Fibroblast of mammary gland (primary cell): ENCODE measurements at regions not wholly inside any gene's neighbourhood (a gene's known extent, or its start where the extent isn't known, plus 50 kb on each side); places are given as distances from the start of the nearest gene placed in this dataset.
"Not testable (repeated sequence)": the region's sequence is repeated elsewhere in the genome, so short reads cannot be mapped to it uniquely, and the experiment has no call there.

Experiments used
- DNase-seq: peaks from one replicate; pipeline ENCODE4 v3.0.0-alpha.2; 2010; ENCODE audit warnings: low read depth
- H3K4me3 ChIP-seq: 2 replicates; pipeline ENCODE4 v1.5.1; 2011; ENCODE audit warnings: low read depth, mild to moderate bottlenecking, low read length, moderate library complexity; ENCODE audit not compliant: control insufficient read depth
- CTCF ChIP-seq: conservative IDR thresholded peaks from 2 replicates; pipeline ENCODE4 v1.5.1; 2011; ENCODE audit warnings: low read depth, low read length, inconsistent platforms; ENCODE audit not compliant: control insufficient read depth, insufficient read depth

GRCh38 chr14:30355431-30355913 lies 203.5 kb upstream of the G2E3 start:
- no peak for TF ChIP-seq CTCF
- DNase-seq, result peak; percentile 4
- no peak overlapping the region for H3K4me3 ChIP-seq

GRCh38 chr14:30356438-30357202 lies 202.3 kb upstream of the G2E3 start:
- TF ChIP-seq CTCF, result no peak
- H3K4me3 ChIP-seq, result no peak overlapping the region
- DNase-seq, result no peak

DNA sequence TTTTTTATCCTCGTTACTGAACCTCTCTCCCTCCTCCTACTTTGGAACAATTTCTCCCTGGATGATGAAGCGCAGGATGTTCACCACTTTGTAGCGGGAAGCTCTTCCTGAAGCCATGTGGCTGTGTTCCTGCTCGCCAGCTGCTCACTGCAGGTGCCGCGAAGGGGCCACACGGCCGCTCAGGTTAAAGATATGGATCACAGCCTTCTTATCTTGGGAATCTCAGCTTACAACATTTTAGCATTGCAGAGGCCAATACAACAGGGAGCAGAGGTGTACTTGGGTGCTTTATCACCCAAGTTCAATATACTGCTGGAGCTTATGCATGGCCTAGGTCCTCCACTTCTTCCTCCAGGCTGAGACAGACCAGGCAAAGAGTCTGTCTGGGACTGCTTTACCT lies 201.2 kb upstream of the G2E3 start:
- DNase-seq, result no peak

DNA sequence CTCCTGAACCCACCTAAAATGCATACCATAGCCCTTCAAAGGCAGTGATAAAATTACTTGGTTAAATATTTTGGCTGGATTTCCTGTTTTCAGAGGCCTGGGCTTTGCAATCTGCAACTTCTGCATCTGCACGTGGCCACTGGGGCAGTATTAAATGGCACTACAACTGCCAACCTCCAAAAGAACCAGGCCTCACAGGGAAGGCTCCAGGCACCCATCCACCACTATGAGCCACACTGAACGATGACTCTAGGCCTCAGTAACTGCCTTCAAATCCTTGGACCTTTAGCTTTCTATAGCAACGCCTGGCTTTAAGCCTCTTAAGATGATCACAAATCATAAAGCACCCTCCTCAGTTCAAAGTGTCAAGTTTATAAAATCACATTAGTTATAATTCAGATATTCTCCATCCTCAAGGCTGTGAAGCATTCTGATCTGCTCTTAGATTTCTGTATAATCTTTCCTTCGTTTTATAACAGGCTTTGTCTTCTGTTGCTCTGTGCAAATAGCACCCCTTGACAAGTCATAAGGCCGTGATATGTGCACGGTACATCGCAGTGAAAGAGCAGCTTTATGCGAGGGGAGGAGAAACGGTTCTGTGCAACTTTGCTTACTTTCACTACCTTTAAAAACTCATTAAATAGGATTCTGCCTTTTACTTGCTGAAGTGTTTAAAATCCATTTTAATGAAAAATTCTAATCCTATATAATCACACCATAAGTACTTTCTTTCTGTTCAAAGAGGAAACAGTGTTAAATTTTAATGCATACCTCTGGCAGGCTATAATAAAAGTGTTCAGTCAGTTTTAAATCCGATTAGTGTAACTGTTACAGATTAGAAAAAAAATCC lies 196.4 kb upstream of the G2E3 start:
- no peak for DNase-seq
- no peak for TF ChIP-seq CTCF
- no peak overlapping the region for H3K4me3 ChIP-seq

More for the DNA sequence above, 201.2 kb upstream of the G2E3 start:
- TF ChIP-seq CTCF, result no peak
- no peak overlapping the region for H3K4me3 ChIP-seq

GRCh38 chr14:30363219-30363880 lies 195.6 kb upstream of the G2E3 start:
- H3K4me3 ChIP-seq, DNase-seq: not testable (repeated sequence)

DNA sequence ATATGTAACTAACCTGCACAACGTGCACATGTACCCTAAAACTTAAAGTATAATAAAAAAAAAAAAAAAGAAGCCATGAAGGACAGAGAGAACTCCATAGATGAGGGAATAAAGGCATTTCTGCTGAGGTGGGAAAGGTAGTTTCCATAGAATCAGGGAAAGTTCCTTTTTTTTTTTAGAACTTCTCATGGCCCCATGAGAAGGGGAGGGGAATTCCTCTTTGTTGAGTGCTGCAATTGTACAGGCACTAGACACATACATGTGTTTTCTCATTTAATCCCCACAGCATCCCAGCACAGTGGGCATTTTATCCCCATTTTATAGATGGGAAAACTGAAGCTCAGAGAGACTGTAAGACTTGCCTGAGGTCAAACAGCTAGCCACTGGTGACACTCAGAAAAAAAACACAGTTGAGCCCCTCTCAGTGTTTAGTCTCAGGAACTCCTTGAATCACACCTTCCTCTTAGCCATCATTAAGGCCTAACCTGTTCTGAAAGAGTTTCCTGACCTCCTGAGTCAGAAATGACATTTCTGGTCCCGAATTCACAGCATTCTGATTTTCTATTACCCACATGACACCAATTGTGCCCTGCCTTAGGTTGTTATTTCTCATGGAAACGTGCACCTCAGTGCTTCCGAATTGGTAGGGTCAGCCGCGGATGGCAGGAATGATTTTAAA lies 189.3 kb upstream of the G2E3 start:
- TF ChIP-seq CTCF, result no peak
- no peak overlapping the region for H3K4me3 ChIP-seq
- DNase-seq, result no peak

DNA sequence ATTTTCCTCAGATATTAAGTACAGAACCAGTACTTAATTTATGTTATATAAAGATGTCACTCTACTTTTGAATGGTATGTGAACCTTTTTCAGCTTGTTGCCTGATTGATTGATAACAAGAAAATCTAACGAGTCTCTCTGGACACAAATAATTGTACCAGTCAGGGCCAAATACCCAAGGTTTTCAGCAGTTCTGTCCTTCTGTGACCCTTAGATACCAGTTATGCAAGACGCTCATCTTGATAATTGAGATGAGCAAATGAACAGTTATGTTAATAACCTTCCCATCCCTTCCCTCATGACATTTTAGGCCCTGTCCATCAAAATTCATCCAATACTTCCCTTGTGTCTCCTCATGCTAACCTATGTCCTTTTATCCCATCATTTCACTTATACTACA lies 185.9 kb upstream of the G2E3 start:
- no peak overlapping the region for H3K4me3 ChIP-seq
- DNase-seq, result no peak
- no peak for TF ChIP-seq CTCF
